Ovary (tissue), 7 donors: ENCODE measurements at regions not wholly inside any gene's neighbourhood (a gene's known extent, or its start where the extent isn't known, plus 50 kb on each side); places are given as distances from the start of the nearest gene placed in this dataset.

Experiments
- DNase-seq, 5 donors: peaks; one replicate each; pipeline ENCODE4 v3.0.0-alpha.2; 2019 to 2020
- H3K27ac ChIP-seq, 2 donors: fragments of 200-600 bp; one replicate each; pipeline versions ENCODE4 v1.5.1 to v1.8.0; 2019 to 2022
- H3K27me3 ChIP-seq: fragments of 200-600 bp; one replicate; pipeline ENCODE4 v1.8.0; 2022
- H3K36me3 ChIP-seq: fragments of 200-600 bp; sonication (generic); one replicate; pipeline ENCODE4 v1.5.1; 2019
- H3K4me1 ChIP-seq: one replicate; pipeline ENCODE4 v1.8.1; 2013; ENCODE audit warnings: mild to moderate bottlenecking, moderate library complexity; ENCODE audit not compliant: insufficient read depth
- H3K4me3 ChIP-seq: fragments of 200-600 bp; sonication (generic); one replicate; pipeline ENCODE4 v1.5.1; 2017
- H3K9me3 ChIP-seq, 2 donors: fragments of 200-600 bp in 1 of 2; sonication (generic) in 1 of 2; one replicate each; pipeline versions ENCODE4 v1.5.1 to v1.8.1; 2013 to 2019; ENCODE audit warnings: mild to moderate bottlenecking in 1 of 2, moderate library complexity in 1 of 2
- EP300 ChIP-seq: sonication (generic); formaldehyde crosslinking; IDR thresholded peaks from one replicate; pipeline ENCODE4 v1.6.1; 2017; ENCODE audit warnings: antibody characterized with exemption
- POLR2A ChIP-seq: fragments of 450-650 bp; IDR thresholded peaks from one replicate; pipeline ENCODE4 v1.6.1; 2017; ENCODE audit warnings: antibody characterized with exemption, mild to moderate bottlenecking, moderate library complexity
- WGBS, 3 donors: extraction: QIAGEN DNeasy Blood & Tissue Kit in 1 of 3; methylation state at CpG; one replicate each; pipeline versions ENCODE4 v1.1.5 to v1.1.7; 2013 to 2017; 5-methylcytosine and 5-hydroxymethylcytosine counted together
- intact Hi-C, 4 donors: fragments of 100-400 bp; cut with DNase I; formaldehyde crosslinking; loops; one replicate each; pipeline versions ENCODE4 v1.11.0 to v1.15.1; 2022 to 2023
- TF ChIP-seq, protein P1 (sequence below), 3 donors: fragments of 450-650 bp in 2 of 3; fragments of 200-600 bp in 1 of 3; IDR thresholded peaks; one replicate each; pipeline versions ENCODE4 v1.5.1 to v1.8.0; 2016 to 2022; ENCODE audit warnings: antibody characterized with exemption in 3 of 3, mild to moderate bottlenecking in 1 of 3
- donor health status: DM: no; HTN: no; CAD: no; lungs with moderate emphysema.
- donor health status: DM: no; HTN: no; CAD: no.
- donor health status: Bipolar disorder and iron deficiency.
- donor health status: DM: no; HTN: no; CAD: no.
- donor health status: DM: yes; HTN: yes; CAD: no.

DNA sequence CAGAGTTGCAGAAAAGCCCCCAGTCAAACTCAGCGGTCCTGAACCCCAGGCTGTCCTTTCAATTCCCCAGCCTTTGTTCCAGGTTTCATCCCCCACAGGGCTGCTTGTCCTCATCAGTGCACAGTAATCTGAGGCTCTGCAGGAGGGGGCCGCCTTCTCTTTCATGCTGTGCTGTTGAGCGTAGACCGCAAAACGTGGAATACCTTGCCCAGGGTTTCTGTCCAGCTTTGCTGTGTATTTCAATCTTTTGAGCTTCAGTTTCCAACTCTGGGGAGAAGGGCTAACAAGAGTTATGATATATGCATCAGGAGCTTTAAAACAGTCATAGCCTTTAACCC, 64.8 kb downstream of the FAM43A start:
- DNase-seq, result no peak
- 56 to 66% (median 62%) methylated on average over 5 of the region's 5 CpGs for WGBS, 3 donors
- Histone ChIP-seq H3K9me3 (no peaks in the 10 kb centered on the region), H3K4me3 (no peak overlapping the region), H3K4me1 (no peaks in the 10 kb centered on the region), H3K27ac (no peak overlapping the region), H3K36me3 (no peaks in the 10 kb centered on the region), H3K27me3 (no peaks in the 10 kb centered on the region)
- intact Hi-C loops, result no loop called here
- no peak for TF ChIP-seq EP300
- TF ChIP-seq POLR2A, result no peak
- TF ChIP-seq, protein P1, sequence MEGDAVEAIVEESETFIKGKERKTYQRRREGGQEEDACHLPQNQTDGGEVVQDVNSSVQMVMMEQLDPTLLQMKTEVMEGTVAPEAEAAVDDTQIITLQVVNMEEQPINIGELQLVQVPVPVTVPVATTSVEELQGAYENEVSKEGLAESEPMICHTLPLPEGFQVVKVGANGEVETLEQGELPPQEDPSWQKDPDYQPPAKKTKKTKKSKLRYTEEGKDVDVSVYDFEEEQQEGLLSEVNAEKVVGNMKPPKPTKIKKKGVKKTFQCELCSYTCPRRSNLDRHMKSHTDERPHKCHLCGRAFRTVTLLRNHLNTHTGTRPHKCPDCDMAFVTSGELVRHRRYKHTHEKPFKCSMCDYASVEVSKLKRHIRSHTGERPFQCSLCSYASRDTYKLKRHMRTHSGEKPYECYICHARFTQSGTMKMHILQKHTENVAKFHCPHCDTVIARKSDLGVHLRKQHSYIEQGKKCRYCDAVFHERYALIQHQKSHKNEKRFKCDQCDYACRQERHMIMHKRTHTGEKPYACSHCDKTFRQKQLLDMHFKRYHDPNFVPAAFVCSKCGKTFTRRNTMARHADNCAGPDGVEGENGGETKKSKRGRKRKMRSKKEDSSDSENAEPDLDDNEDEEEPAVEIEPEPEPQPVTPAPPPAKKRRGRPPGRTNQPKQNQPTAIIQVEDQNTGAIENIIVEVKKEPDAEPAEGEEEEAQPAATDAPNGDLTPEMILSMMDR (IDR thresholded peaks at IDR 0.05), result no peak

DNA sequence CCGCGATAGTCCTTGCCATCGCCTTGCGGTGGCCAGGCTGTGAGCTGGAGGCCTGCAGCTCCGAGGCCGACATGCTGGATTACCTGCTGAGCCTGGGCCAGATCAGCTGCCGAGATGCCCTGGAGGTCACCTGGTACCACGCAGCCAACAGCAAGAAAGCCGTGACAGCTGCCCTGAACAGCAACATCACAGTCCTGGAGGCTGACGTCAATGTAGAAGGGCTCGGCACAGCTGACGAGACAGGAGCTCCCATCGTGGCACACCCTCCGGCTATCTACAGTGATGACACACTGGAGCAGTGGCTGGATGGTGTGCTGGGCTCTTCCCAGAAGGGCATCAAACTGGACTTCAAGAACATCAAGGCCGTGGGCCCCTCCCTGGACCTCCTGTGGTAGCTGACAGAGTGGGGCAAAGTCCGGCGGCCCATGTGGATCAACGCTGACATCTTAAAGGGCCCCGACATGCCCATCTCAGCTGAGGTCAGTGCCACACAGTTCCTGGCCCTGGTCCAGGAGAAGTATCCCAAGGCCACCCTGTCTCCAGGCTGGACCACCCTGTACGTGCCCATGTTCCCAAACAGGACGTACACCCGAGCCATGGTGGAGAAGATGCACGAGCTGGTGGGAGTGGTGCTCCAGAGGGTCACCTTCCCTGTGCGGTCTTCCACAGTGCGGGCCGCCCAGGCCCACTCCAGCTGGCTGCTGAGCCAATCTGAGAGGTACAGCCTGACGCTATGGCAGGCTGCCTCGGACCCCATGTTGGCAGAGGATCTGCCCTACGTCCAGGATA, 70.2 kb downstream of the FAM43A start:
- intact Hi-C loops, result no loop called here
- no peak for DNase-seq
- no peak overlapping the region for H3K27ac ChIP-seq

GRCh38 chr3:194756460-194756779, 70.7 kb downstream of the FAM43A start:
- Histone ChIP-seq H3K9me3 (no peaks in the 10 kb centered on the region), H3K36me3 (no peaks in the 10 kb centered on the region), H3K27ac (no peak overlapping the region), H3K27me3 (no peaks in the 10 kb centered on the region), H3K4me3 (no peak overlapping the region), H3K4me1 (peaks cover 8% of the 10 kb centered on the region)
- intact Hi-C loops, result no loop called here
- 62 to 74% (median 69%) methylated on average over 4 of the region's 4 CpGs for WGBS, 3 donors
- no peak for TF ChIP-seq POLR2A
- TF ChIP-seq, protein P1 (IDR thresholded peaks at IDR 0.05), result no peak
- TF ChIP-seq EP300, result no peak
- DNase-seq, result no peak

More for the DNA sequence above, 70.2 kb downstream of the FAM43A start:
- Histone ChIP-seq H3K4me1 (peaks cover 8% of the 10 kb centered on the region), H3K36me3 (no peaks in the 10 kb centered on the region), H3K4me3 (no peak overlapping the region), H3K9me3 (no peaks in the 10 kb centered on the region), H3K27me3 (no peaks in the 10 kb centered on the region)
- WGBS, 3 donors, result 81 to 90% (median 88%) methylated on average over 27 to 29 of the region's 29 CpGs
- no peak for TF ChIP-seq POLR2A
- TF ChIP-seq EP300, result no peak
- TF ChIP-seq, protein P1 (IDR thresholded peaks at IDR 0.05), result no peak

DNA sequence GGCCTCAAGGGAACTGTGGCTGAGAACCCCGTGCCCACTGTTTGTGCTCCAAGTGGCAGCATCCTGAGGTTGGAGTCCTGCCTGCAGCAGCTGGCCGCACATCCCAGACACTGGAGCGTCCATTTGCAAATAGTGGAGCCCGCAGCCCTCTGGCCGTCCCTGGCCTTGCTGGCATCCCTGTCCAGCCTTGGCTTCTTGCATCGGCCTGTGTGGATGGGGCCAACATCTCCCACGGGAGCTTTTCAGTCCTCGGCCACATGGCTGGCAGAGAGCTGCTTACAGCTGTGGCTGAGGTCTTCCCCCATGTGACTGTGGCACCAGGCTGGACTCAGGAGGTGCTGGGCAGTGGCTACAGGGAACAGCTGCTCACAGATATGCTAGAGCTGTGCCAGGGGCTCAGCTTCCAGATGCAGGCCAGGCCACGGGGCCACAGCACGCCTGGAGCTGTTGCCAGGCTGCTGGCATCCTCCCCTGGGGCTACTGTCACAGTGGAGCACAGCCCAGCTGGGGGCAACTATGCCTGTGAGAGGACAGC, 71.2 kb downstream of the FAM43A start:
- DNase-seq, result no peak
- intact Hi-C loops, result no loop called here
- no peaks in the 10 kb centered on the region for H3K9me3 ChIP-seq
- no peak overlapping the region for H3K27ac ChIP-seq
- no peak for TF ChIP-seq POLR2A
- no peak for TF ChIP-seq EP300
- TF ChIP-seq, protein P1 (IDR thresholded peaks at IDR 0.05), result no peak
- H3K27me3 ChIP-seq, result no peaks in the 10 kb centered on the region
- H3K36me3 ChIP-seq, result no peaks in the 10 kb centered on the region
- no peak overlapping the region for H3K4me3 ChIP-seq
- WGBS, 3 donors, result 39 to 53% (median 53%) methylated on average over 6 to 10 of the region's 10 CpGs
- H3K4me1 ChIP-seq, result peaks cover 8% of the 10 kb centered on the region
